Smooth muscle cell (in vitro differentiated cells): ENCODE measurements at regions not wholly inside any gene's neighbourhood (a gene's known extent, or its start where the extent isn't known, plus 50 kb on each side); places are given as distances from the start of the nearest gene placed in this dataset.

ENCODE experiments used
- DNase-seq: peaks from one replicate; lab custom pipeline; 2025; ENCODE audit not compliant: unreplicated experiment; lab: John Stamatoyannopoulos, UW
- H2AFZ ChIP-seq: fragments of 200-600 bp; sonication (generic); 2 replicates; pipeline ENCODE4 v1.6.0; 2016; ENCODE audit warnings: antibody characterized with exemption, low read depth, mild to moderate bottlenecking
- H3F3A ChIP-seq: fragments of 200-600 bp; sonication (generic); 2 replicates; pipeline ENCODE4 v1.6.0; 2017; ENCODE audit warnings: antibody characterized with exemption, low read depth
- H3K27ac ChIP-seq: fragments of 200-600 bp; sonication (generic); 2 replicates; pipeline ENCODE4 v1.5.1; 2016; ENCODE audit warnings: low read depth, mild to moderate bottlenecking
- H3K27me3 ChIP-seq: fragments of 200-600 bp; sonication (generic); 2 replicates; pipeline ENCODE4 v1.6.1; 2016; ENCODE audit warnings: low read depth, mild to moderate bottlenecking
- H3K36me3 ChIP-seq: fragments of 200-600 bp; sonication (generic); 2 replicates; pipeline ENCODE4 v1.5.1; 2016; ENCODE audit warnings: low read depth
- H3K4me1 ChIP-seq: fragments of 200-600 bp; sonication (generic); 2 replicates; pipeline ENCODE4 v1.5.1; 2016; ENCODE audit warnings: low read depth
- H3K4me2 ChIP-seq: fragments of 200-600 bp; sonication (generic); 2 replicates; pipeline ENCODE4 v1.6.0; 2016; ENCODE audit warnings: mild to moderate bottlenecking
- H3K4me3 ChIP-seq: fragments of 200-600 bp; sonication (generic); 2 replicates; pipeline ENCODE4 v1.5.1; 2016; ENCODE audit warnings: mild to moderate bottlenecking
- H3K79me2 ChIP-seq: fragments of 200-600 bp; sonication (generic); 2 replicates; pipeline ENCODE4 v1.6.0; 2016; ENCODE audit warnings: low read depth, mild to moderate bottlenecking
- H3K9ac ChIP-seq: fragments of 200-600 bp; sonication (generic); 2 replicates; pipeline ENCODE4 v1.6.0; 2016; ENCODE audit warnings: low read depth
- H3K9me3 ChIP-seq: fragments of 200-600 bp; sonication (generic); replicated peaks from 2 replicates; pipeline ENCODE4 v1.5.1; 2016; ENCODE audit warnings: low read depth
- H4K20me1 ChIP-seq: fragments of 200-600 bp; sonication (generic); 2 replicates; pipeline ENCODE4 v1.6.0; 2016; ENCODE audit warnings: low read depth
- WGBS: methylation state at CpG from one replicate; pipeline ENCODE4 v1.1.7; 2016; ENCODE audit warnings: low lambda C conversion rate; 5-methylcytosine and 5-hydroxymethylcytosine counted together
- TF ChIP-seq, protein P1 (sequence below): fragments of 200-600 bp; sonication (generic); IDR thresholded peaks from 2 replicates; pipeline ENCODE4 v1.5.1; 2017; ENCODE audit warnings: borderline replicate concordance, mild to moderate bottlenecking, antibody characterized with exemption; ENCODE audit not compliant: insufficient read depth, poor library complexity, severe bottlenecking

DNA sequence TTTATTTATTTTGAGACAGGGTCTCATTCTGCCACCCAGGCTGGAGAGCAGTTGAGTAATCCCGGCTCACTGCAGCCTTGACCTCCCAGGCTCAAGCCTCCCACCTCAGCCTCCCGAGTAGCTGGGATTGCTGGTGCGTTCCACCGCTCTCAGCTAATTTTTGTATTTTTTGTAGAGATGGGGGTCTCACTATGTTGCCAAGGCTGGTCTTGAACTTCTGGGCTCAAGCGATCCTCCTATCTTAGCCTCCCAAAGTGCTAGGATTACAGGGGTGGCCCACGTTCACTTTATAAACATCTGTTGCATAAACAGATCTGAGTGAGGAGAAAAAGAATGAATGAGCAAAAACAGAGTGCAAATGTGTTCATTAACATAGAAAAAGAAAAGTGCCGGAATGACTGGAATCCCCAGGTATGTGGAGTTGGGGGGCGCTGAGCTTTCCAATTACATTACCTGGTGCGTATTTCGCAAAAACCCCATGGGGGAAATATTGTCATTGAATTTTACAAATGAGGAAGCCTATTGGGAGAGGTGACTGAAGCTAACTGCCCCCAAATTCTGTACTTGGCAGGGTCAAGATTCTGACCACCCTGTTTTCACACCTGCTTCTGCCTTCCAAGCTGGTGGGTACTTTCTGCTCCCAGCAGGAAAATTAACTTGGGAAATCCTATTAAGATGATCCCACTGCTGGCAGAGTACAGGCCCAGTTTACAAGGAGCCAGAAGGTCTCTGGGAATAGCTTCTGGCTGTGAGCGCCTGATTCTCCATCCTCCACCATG lies 207.7 kb upstream of the JARID2 start:
- Histone ChIP-seq H3K27me3 (no peaks in the 10 kb centered on the region), H3K4me3 (no peak overlapping the region), H3K9me3 (no peaks in the 10 kb centered on the region), H3F3A (no peaks in the 10 kb centered on the region), H2AFZ (no peak overlapping the region), H3K4me2 (no peak overlapping the region), H3K27ac (no peak overlapping the region), H3K36me3 (no peaks in the 10 kb centered on the region), H3K4me1 (no peaks in the 10 kb centered on the region), H3K9ac (no peak overlapping the region), H4K20me1 (no peaks in the 10 kb centered on the region), H3K79me2 (no peaks in the 10 kb centered on the region)
- 85% methylated on average over 11 of the region's 11 CpGs for WGBS
- TF ChIP-seq, protein P1, sequence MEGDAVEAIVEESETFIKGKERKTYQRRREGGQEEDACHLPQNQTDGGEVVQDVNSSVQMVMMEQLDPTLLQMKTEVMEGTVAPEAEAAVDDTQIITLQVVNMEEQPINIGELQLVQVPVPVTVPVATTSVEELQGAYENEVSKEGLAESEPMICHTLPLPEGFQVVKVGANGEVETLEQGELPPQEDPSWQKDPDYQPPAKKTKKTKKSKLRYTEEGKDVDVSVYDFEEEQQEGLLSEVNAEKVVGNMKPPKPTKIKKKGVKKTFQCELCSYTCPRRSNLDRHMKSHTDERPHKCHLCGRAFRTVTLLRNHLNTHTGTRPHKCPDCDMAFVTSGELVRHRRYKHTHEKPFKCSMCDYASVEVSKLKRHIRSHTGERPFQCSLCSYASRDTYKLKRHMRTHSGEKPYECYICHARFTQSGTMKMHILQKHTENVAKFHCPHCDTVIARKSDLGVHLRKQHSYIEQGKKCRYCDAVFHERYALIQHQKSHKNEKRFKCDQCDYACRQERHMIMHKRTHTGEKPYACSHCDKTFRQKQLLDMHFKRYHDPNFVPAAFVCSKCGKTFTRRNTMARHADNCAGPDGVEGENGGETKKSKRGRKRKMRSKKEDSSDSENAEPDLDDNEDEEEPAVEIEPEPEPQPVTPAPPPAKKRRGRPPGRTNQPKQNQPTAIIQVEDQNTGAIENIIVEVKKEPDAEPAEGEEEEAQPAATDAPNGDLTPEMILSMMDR = no peak
- DNase-seq = no peak

DNA sequence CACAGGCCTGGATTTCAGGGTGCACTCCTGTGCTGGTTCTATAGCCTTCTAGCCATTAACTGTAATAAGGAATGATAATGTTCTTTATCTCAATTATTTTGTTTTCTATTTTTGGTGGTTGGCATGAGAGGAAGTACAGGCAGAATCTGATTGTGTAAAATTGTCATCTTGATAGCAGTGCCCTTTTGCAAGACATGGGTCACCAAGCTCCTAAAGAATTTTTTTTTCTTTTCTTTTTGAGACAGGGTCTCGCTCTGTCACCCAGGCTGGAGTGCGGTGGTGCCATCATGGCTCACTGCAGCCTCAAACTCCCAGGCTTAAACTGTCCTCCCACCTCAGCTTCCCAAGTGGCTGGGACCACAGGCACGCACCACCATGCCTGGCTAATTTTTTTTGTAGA lies 206.7 kb upstream of the JARID2 start:
- Histone ChIP-seq H3F3A (no peaks in the 10 kb centered on the region), H2AFZ (no peak overlapping the region), H3K9me3 (no peaks in the 10 kb centered on the region), H3K4me3 (no peak overlapping the region), H4K20me1 (no peaks in the 10 kb centered on the region), H3K79me2 (no peaks in the 10 kb centered on the region), H3K9ac (no peak overlapping the region), H3K4me2 (no peak overlapping the region), H3K4me1 (peaks cover 2% of the 10 kb centered on the region), H3K27ac (no peak overlapping the region), H3K27me3 (peaks cover 1% of the 10 kb centered on the region), H3K36me3 (no peaks in the 10 kb centered on the region)
- TF ChIP-seq, protein P1 = no peak
- DNase-seq = no peak
- 100% methylated on average over 3 of the region's 3 CpGs for whole genome bisulfite sequencing

- no peaks in the 10 kb centered on the region for H3F3A ChIP-seq
- H3K4me1 ChIP-seq = peaks cover 3% of the 10 kb centered on the region
- no peak overlapping the region for H3K4me2 ChIP-seq
- no peaks in the 10 kb centered on the region for H4K20me1 ChIP-seq
- H3K27me3 ChIP-seq = peaks cover 15% of the 10 kb centered on the region
- H3K4me3 ChIP-seq = no peak overlapping the region
- no peak for DNase-seq
- no peaks in the 10 kb centered on the region for H3K79me2 ChIP-seq
- no peak overlapping the region for H2AFZ ChIP-seq
- H3K9me3 ChIP-seq = no peaks in the 10 kb centered on the region
- 78% methylated on average over 4 of the region's 4 CpGs for WGBS
- TF ChIP-seq, protein P1 = no peak
- no peak overlapping the region for H3K9ac ChIP-seq
- H3K27ac ChIP-seq = no peak overlapping the region
- H3K36me3 ChIP-seq = no peaks in the 10 kb centered on the region
Observed at GRCh38 chr6:15042938-15043337, 202.9 kb upstream of the JARID2 start.
